ENCODE measurements at regions not wholly inside any gene's neighbourhood (a gene's known extent, or its start where the extent isn't known, plus 50 kb on each side); places are given as distances from the start of the nearest gene placed in this dataset.

DNA sequence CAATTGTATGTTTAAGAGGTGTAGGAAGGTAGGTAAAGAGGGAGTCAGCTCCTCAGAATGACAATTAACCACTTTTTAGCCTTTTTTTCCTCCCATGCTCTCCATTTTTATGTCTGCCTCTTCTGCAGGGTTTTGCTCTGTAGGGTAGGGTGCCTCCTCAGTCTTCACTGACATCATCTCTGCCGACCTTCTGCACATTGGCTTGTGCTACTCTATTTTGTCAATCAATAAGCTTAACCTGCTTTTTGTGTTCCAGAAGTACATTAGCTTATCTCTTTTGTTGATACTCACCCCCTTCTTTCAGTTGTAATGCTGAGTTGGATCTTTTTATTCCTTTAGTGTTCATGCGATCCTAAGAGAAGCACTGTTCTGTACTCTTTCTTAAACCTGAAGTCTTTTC, 323.2 kb downstream of the RDH14 start:
- no peak overlapping the region for H3K4me3 ChIP-seq
- H3K9me3 ChIP-seq (ENCODE audit: low read depth, low read length): no peaks in the 10 kb centered on the region
- no peak overlapping the region for H3K9ac ChIP-seq (ENCODE audit: insufficient read length)
- no peak overlapping the region for H3K27ac ChIP-seq
- no peaks in the 10 kb centered on the region for H3K36me3 ChIP-seq (ENCODE audit: insufficient read depth, low read length)
- no peak for DNase-seq (ENCODE audit: low read depth, low spot score)
- no peak for TF ChIP-seq EZH2 (IDR thresholded peaks at IDR 0.05)
- TF ChIP-seq FOXP2 (optimal IDR thresholded peaks at IDR 0.05; ENCODE audit: control extremely low read depth, extremely low read length, insufficient read depth): no peak
- no peak for TF ChIP-seq POLR2AphosphoS5 (IDR thresholded peaks at IDR 0.05; ENCODE audit: borderline replicate concordance, low read depth, low read length)

DNA sequence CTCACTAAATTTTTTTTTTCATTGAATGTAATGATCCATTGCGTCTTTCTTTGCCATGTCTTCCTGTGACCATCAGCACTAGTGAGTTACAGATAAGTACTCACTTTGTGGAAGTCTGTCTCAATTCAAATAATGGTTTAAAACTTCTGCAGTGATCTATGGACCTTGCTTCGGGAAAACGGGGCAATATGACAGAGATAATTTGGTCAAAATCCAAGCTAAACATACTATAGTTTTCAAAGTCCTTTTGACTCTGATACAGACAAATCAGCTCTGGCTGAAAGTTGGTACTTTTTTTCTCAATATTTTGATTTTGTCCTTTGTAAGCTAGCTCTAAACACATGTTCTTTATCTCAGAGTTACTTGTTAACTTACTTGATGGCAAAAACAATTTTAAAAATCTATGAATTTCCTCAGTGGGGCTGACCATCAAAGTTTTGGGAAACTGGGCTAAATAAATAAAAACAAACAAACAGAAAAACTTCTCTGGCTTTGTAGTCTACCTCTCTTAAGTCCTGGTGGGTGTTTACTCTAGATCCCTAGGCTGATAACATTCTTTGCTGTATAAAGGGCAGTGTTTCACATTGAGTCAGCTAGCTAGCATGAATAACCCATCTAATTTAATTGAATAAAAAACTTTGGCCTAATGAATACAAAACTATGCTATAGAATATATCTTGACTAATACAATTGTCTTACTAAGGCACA, 327.6 kb downstream of the RDH14 start:
- H3K4me3 ChIP-seq: no peak overlapping the region

DNA sequence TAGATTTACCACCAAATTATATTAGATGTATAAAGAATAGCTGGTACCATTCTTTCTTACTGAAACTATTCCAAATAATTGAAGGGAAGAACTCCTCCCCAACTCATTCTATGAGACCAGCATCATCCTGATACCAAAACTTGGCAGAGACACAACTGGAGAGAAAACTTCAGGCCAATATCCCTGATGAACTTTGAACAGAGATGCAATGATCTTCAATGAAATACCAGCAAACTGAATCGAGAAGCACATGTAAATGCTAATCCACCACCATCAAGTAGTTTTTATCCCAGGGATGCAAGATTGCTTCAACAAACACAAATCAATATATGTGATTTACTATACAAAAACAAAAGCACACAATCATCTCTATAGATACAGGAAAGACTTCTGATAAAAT, 329.8 kb downstream of the RDH14 start:
- no peak overlapping the region for H3K27ac ChIP-seq
- no peak overlapping the region for H3K4me3 ChIP-seq
- TF ChIP-seq FOXP2 (optimal IDR thresholded peaks at IDR 0.05; ENCODE audit: control extremely low read depth, extremely low read length, insufficient read depth): no peak
- TF ChIP-seq POLR2AphosphoS5 (IDR thresholded peaks at IDR 0.05; ENCODE audit: borderline replicate concordance, low read depth, low read length): no peak
- TF ChIP-seq EZH2 (IDR thresholded peaks at IDR 0.05): no peak
- DNase-seq (ENCODE audit: low read depth, low spot score): no peak
- no peak overlapping the region for H3K9ac ChIP-seq (ENCODE audit: insufficient read length)
- no peaks in the 10 kb centered on the region for H3K9me3 ChIP-seq (ENCODE audit: low read depth, low read length)
- H3K36me3 ChIP-seq (ENCODE audit: insufficient read depth, low read length): no peaks in the 10 kb centered on the region

More for the DNA sequence above, 327.6 kb downstream of the RDH14 start:
- Histone ChIP-seq H3K9me3 (ENCODE audit: low read depth, low read length) (no peaks in the 10 kb centered on the region), H3K9ac (ENCODE audit: insufficient read length) (no peak overlapping the region), H3K36me3 (ENCODE audit: insufficient read depth, low read length) (no peaks in the 10 kb centered on the region), H3K27ac (no peak overlapping the region)
- DNase-seq (ENCODE audit: low read depth, low spot score): no peak
- TF ChIP-seq POLR2AphosphoS5 (IDR thresholded peaks at IDR 0.05; ENCODE audit: borderline replicate concordance, low read depth, low read length) (no peak), EZH2 (IDR thresholded peaks at IDR 0.05) (no peak), FOXP2 (optimal IDR thresholded peaks at IDR 0.05; ENCODE audit: control extremely low read depth, extremely low read length, insufficient read depth) (no peak)

DNA sequence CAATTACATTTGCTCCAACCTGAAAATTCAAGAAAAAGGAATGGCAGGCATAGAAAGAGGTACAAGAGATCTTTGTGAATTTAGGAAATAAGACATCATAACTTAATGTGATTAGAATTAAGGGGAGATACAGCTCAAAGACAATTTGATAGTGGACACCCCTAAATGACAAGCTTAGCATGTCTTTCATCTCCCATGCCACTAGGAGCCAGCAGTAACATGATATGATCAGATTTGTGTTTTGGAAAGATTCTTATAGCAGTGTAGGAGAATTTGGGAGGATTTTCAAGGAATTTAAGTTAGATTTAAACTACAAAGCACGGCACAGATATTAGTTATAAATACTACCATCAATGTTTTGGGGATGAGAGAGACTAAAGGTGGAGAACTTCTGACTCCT, 340.8 kb downstream of the RDH14 start:
- H3K4me3 ChIP-seq: no peak overlapping the region
- no peak for DNase-seq (ENCODE audit: low read depth, low spot score)
- no peak for TF ChIP-seq FOXP2 (optimal IDR thresholded peaks at IDR 0.05; ENCODE audit: control extremely low read depth, extremely low read length, insufficient read depth)
- no peak for TF ChIP-seq EZH2 (IDR thresholded peaks at IDR 0.05)
- TF ChIP-seq POLR2AphosphoS5 (IDR thresholded peaks at IDR 0.05; ENCODE audit: borderline replicate concordance, low read depth, low read length): no peak

DNA sequence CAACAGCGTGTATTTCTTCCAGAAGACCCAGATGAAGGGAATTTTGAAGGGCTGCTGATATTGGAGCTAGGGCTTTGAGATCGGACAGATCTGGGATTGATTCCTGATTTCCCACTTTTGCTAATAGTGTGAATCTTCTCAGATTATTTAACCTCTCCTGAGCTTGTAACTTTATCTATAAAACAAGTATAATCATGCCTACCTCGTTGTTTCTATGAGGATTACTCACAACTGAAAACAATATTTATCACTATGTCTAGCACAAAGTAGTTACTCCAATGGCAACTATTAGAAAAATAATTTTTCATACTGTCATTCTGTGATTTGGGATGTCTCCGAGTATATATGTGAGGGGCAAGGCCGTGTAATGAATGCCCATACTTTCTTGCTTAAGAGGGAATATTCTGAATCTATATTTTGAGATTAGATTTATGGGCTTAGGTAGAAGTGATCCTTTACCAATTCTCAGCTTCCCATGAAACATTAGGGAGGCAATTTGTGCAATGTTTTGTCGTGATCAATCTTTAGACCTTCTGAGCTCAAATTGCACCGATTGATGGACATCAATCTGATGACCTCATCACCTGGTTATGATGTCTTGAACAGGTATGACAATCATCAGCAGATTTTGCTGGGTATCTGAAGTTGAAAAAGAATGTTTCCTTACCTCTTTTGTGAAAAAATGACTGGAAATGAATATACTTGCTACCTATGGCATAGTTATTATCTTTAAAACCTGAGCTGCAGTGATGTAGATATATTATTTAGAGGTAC, 339.9 kb downstream of the KCNS3 start:
- Histone ChIP-seq H3K4me3 (no peak overlapping the region), H3K9ac (ENCODE audit: insufficient read length) (no peak overlapping the region), H3K36me3 (ENCODE audit: insufficient read depth, low read length) (no peaks in the 10 kb centered on the region), H3K27ac (no peak overlapping the region), H3K9me3 (ENCODE audit: low read depth, low read length) (no peaks in the 10 kb centered on the region)
- DNase-seq (ENCODE audit: low read depth, low spot score): no peak
- TF ChIP-seq POLR2AphosphoS5 (IDR thresholded peaks at IDR 0.05; ENCODE audit: borderline replicate concordance, low read depth, low read length) (no peak), EZH2 (IDR thresholded peaks at IDR 0.05) (no peak), FOXP2 (optimal IDR thresholded peaks at IDR 0.05; ENCODE audit: control extremely low read depth, extremely low read length, insufficient read depth) (no peak)

More for the DNA sequence above, 340.8 kb downstream of the RDH14 start:
- H3K9me3 ChIP-seq (ENCODE audit: low read depth, low read length): no peaks in the 10 kb centered on the region
- H3K36me3 ChIP-seq (ENCODE audit: insufficient read depth, low read length): no peaks in the 10 kb centered on the region
- H3K27ac ChIP-seq: no peak overlapping the region
- no peak overlapping the region for H3K9ac ChIP-seq (ENCODE audit: insufficient read length)

DNA sequence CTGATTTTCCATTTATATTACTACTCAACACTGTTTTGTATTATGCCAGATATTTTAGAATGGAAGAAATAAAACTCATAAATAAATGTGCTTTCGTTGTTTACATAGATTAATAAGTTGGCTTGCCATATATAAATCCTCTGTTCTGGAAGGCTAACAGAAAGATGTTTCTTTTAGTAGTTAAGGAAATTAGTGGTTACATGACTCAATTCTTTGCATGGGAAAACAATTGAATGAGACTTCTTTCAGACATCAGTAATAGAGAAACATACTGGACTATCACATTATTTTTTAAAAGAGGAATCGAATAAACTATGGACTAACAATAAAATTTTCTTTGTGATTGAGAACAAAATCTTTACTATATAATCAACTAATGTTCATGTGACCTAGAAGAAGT, 336.5 kb downstream of the KCNS3 start:
- no peak for TF ChIP-seq EZH2 (IDR thresholded peaks at IDR 0.05)
- TF ChIP-seq POLR2AphosphoS5 (IDR thresholded peaks at IDR 0.05; ENCODE audit: borderline replicate concordance, low read depth, low read length): no peak
- TF ChIP-seq FOXP2 (optimal IDR thresholded peaks at IDR 0.05; ENCODE audit: control extremely low read depth, extremely low read length, insufficient read depth): no peak
- no peaks in the 10 kb centered on the region for H3K36me3 ChIP-seq (ENCODE audit: insufficient read depth, low read length)
- no peak overlapping the region for H3K9ac ChIP-seq (ENCODE audit: insufficient read length)
- no peaks in the 10 kb centered on the region for H3K9me3 ChIP-seq (ENCODE audit: low read depth, low read length)
- DNase-seq (ENCODE audit: low read depth, low spot score): no peak
- H3K27ac ChIP-seq: no peak overlapping the region
- H3K4me3 ChIP-seq: no peak overlapping the region

DNA sequence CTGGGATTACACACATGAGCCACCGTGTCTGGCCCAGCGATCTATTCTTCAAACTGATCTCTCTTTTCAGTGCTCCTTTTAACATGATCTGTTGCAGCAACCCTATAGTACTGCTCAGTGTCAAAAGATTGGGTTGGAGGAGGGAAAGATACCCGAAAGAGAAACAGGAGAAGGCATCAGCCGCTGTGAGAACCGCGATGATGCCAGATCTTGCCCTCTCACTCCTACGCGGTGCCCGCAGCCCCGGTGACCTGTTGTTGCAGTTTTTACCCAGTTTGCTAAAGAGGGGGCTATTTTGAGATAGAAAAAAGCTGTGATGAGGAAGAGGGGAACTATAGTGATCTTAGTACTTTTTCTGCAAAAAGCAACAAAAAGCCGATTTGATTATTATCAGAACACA, 335.5 kb downstream of the KCNS3 start:
- DNase-seq (ENCODE audit: low read depth, low spot score): no peak
- Histone ChIP-seq H3K4me3 (no peak overlapping the region), H3K36me3 (ENCODE audit: insufficient read depth, low read length) (no peaks in the 10 kb centered on the region), H3K27ac (no peak overlapping the region), H3K9ac (ENCODE audit: insufficient read length) (no peak overlapping the region), H3K9me3 (ENCODE audit: low read depth, low read length) (no peaks in the 10 kb centered on the region)
- TF ChIP-seq FOXP2 (optimal IDR thresholded peaks at IDR 0.05; ENCODE audit: control extremely low read depth, extremely low read length, insufficient read depth) (no peak), EZH2 (IDR thresholded peaks at IDR 0.05) (no peak), POLR2AphosphoS5 (IDR thresholded peaks at IDR 0.05; ENCODE audit: borderline replicate concordance, low read depth, low read length) (no peak)

DNA sequence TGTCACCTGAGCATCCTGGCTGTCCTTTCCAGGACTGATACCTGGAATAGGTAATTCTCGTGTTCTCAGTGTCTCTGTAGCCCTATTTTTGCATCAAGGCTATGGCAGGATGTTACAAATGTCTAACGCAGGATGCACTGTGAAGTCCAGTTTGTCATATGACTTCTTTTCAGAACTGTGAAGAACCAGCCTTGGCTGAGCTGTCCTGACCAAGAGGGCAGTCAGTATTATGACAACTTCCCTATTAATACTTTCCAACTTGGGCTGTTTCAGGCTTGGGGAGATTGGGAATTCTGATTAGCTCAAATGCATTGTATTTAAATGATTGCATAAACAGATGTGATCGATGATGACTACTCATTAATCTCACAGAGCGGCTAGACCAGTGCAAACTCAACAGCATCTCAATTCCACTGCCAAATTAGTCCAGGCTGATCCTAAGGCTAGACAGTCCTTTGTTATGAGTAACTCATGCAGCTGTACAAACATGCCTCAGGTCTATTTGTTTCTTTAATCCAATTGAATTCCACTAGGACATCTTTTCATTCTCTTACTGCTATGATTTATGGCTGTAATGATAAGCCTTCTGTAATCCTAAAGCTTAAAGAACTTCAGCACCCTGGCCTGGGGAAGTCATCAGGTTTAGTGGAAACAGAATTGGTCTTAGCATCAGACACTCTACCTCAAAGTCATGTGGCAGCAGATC, 331.6 kb downstream of the KCNS3 start:
- Histone ChIP-seq H3K9me3 (ENCODE audit: low read depth, low read length) (no peaks in the 10 kb centered on the region), H3K4me3 (no peak overlapping the region), H3K36me3 (ENCODE audit: insufficient read depth, low read length) (no peaks in the 10 kb centered on the region), H3K9ac (ENCODE audit: insufficient read length) (no peak overlapping the region), H3K27ac (no peak overlapping the region)
- no peak for DNase-seq (ENCODE audit: low read depth, low spot score)
- TF ChIP-seq POLR2AphosphoS5 (IDR thresholded peaks at IDR 0.05; ENCODE audit: borderline replicate concordance, low read depth, low read length): no peak
- TF ChIP-seq FOXP2 (optimal IDR thresholded peaks at IDR 0.05; ENCODE audit: control extremely low read depth, extremely low read length, insufficient read depth): no peak
- TF ChIP-seq EZH2 (IDR thresholded peaks at IDR 0.05): no peak

All from SK-N-MC (cell line).